Fibroblast of pulmonary artery (primary cell): ENCODE measurements at regions not wholly inside any gene's neighbourhood (a gene's known extent, or its start where the extent isn't known, plus 50 kb on each side); places are given as distances from the start of the nearest gene placed in this dataset.

ENCODE experiments used
- DNase-seq: peaks from one replicate; pipeline ENCODE4 v3.0.0-alpha.2; 2010; ENCODE audit warnings: low read depth
- H3K4me3 ChIP-seq: replicated peaks from 2 replicates; pipeline ENCODE4 v1.5.1; 2011; ENCODE audit warnings: low read depth, mild to moderate bottlenecking, control low read depth, low read length, moderate library complexity
- CTCF ChIP-seq: IDR thresholded peaks from 2 replicates; pipeline ENCODE4 v1.5.1; 2011; ENCODE audit warnings: mild to moderate bottlenecking, control low read depth, low read length, inconsistent platforms; ENCODE audit errors: missing control alignments

GRCh38 chr18:67183398-67183797, 333.1 kb downstream of the DSEL start:
- no peak overlapping the region for H3K4me3 ChIP-seq
- DNase-seq, result no peak
- TF ChIP-seq CTCF, result no peak

- no peak overlapping the region for H3K4me3 ChIP-seq
- DNase-seq, result no peak
- TF ChIP-seq CTCF, result no peak
These were observed 336.8 kb downstream of the DSEL start for GRCh38 chr18:67179726-67180125.

- DNase-seq, result no peak
- TF ChIP-seq CTCF, result no peak
- no peak overlapping the region for H3K4me3 ChIP-seq
These were observed 356.9 kb downstream of the DSEL start for GRCh38 chr18:67159662-67160061.

GRCh38 chr18:67154979-67155378, 361.5 kb downstream of the DSEL start:
- H3K4me3 ChIP-seq, result no peak overlapping the region
- DNase-seq, result no peak
- no peak for TF ChIP-seq CTCF

GRCh38 chr18:67151366-67151765, 365.2 kb downstream of the DSEL start:
- no peak for DNase-seq
- TF ChIP-seq CTCF, result no peak

GRCh38 chr18:67145586-67146292, 370.8 kb downstream of the DSEL start:
- DNase-seq, result no peak
- no peak for TF ChIP-seq CTCF

More at GRCh38 chr18:67151366-67151765, 365.2 kb downstream of the DSEL start:
- no peak overlapping the region for H3K4me3 ChIP-seq

GRCh38 chr18:67144329-67144728, 372.2 kb downstream of the DSEL start:
- DNase-seq, result no peak
- H3K4me3 ChIP-seq, result no peak overlapping the region
- no peak for TF ChIP-seq CTCF

More at GRCh38 chr18:67145586-67146292, 370.8 kb downstream of the DSEL start:
- no peak overlapping the region for H3K4me3 ChIP-seq
